Testis (tissue), 2 donors: ENCODE measurements at regions not wholly inside any gene's neighbourhood (a gene's known extent, or its start where the extent isn't known, plus 50 kb on each side); places are given as distances from the start of the nearest gene placed in this dataset.

Experiments
- DNase-seq: peaks from one replicate; pipeline ENCODE4 v3.0.0-alpha.2; 2019
- H3K27ac ChIP-seq, 2 donors: fragments of 200-600 bp; sonication (generic); one replicate each; pipeline ENCODE4 v1.5.1; 2019
- H3K27me3 ChIP-seq: fragments of 200-600 bp; sonication (generic); one replicate; pipeline ENCODE4 v1.5.1; 2019
- H3K36me3 ChIP-seq: fragments of 200-600 bp; sonication (generic); one replicate; pipeline ENCODE4 v1.5.1; 2017; ENCODE audit warnings: low read depth; ENCODE audit errors: missing control alignments
- H3K4me1 ChIP-seq: fragments of 200-600 bp; sonication (generic); one replicate; pipeline ENCODE4 v1.5.1; 2019
- H3K4me3 ChIP-seq, 2 donors: fragments of 200-600 bp; sonication (generic); one replicate each; pipeline ENCODE4 v1.5.1; 2017 to 2019
- H3K9me3 ChIP-seq: fragments of 200-600 bp; sonication (generic); one replicate; pipeline ENCODE4 v1.5.1; 2017
- CTCF ChIP-seq, 3 experiments: fragments of 450-650 bp in 2 of 3; fragments of 200-600 bp in 1 of 3; sonication (generic) in 1 of 3; IDR thresholded peaks; one replicate each; pipeline ENCODE4 v1.5.1; 2016 to 2019; ENCODE audit warnings: antibody characterized with exemption in 3 of 3, mild to moderate bottlenecking in 2 of 3, moderate library complexity in 1 of 3
- POLR2A ChIP-seq: fragments of 450-650 bp; IDR thresholded peaks from one replicate; pipeline ENCODE4 v1.6.1; 2017; ENCODE audit warnings: antibody characterized with exemption, mild to moderate bottlenecking, moderate library complexity
- WGBS, 2 donors: methylation state at CpG; one replicate each; pipeline ENCODE4 v1.1.5; 2018; 5-methylcytosine and 5-hydroxymethylcytosine counted together
- intact Hi-C: fragments of 100-400 bp; cut with DNase I; formaldehyde crosslinking; loops from one replicate; pipeline ENCODE4 v1.15.1; 2023; ENCODE audit warnings: low total_unique reads

- Histone ChIP-seq H3K4me1 (peaks cover 10% of the 10 kb centered on the region), H3K27me3 (no peaks in the 10 kb centered on the region), H3K4me3 (no peak overlapping the region), H3K9me3 (no peaks in the 10 kb centered on the region), H3K27ac (no peak overlapping the region), H3K36me3 (no peaks in the 10 kb centered on the region)
- intact Hi-C loops, result no loop called here
- DNase-seq, result no peak
- TF ChIP-seq POLR2A (no peak), CTCF (IDR thresholded peaks at IDR 0.05) (no peak)
- 90 to 94% methylated on average over 7 of the region's 7 CpGs for WGBS, 2 donors
Observed at GRCh38 chr2:120591572-120591971, 144.1 kb upstream of the GLI2 start.

- no peak overlapping the region for H3K27ac ChIP-seq
- H3K4me1 ChIP-seq, result peaks cover 8% of the 10 kb centered on the region
- 80% methylated on average over 10 of the region's 10 CpGs for WGBS, 2 donors
- H3K9me3 ChIP-seq, result no peaks in the 10 kb centered on the region
- H3K27me3 ChIP-seq, result no peaks in the 10 kb centered on the region
- no peaks in the 10 kb centered on the region for H3K36me3 ChIP-seq
- intact Hi-C loops, result no loop called here
- no peak for DNase-seq
- H3K4me3 ChIP-seq, result no peak overlapping the region
- TF ChIP-seq POLR2A (no peak), CTCF (IDR thresholded peaks at IDR 0.05) (no peak)
Observed at GRCh38 chr2:120592084-120592483, 143.6 kb upstream of the GLI2 start.

- Histone ChIP-seq H3K27me3 (no peaks in the 10 kb centered on the region), H3K27ac (no peak overlapping the region), H3K36me3 (no peaks in the 10 kb centered on the region), H3K4me1 (peaks cover 14% of the 10 kb centered on the region), H3K4me3 (no peak overlapping the region), H3K9me3 (no peaks in the 10 kb centered on the region)
- no peak for DNase-seq
- WGBS, 2 donors, result 93 to 94% methylated on average over 8 to 9 of the region's 9 CpGs
- intact Hi-C loops, result no loop called here
- no peak for TF ChIP-seq POLR2A
- no peak for TF ChIP-seq CTCF (IDR thresholded peaks at IDR 0.05)
Observed at GRCh38 chr2:120593921-120594686, 141.6 kb upstream of the GLI2 start.

GRCh38 chr2:120594856-120595685 lies 140.6 kb upstream of the GLI2 start:
- intact Hi-C loops, result no loop called here
- TF ChIP-seq POLR2A (no peak), CTCF (IDR thresholded peaks at IDR 0.05) (no peak)
- Histone ChIP-seq H3K27me3 (no peaks in the 10 kb centered on the region), H3K4me1 (peaks cover 14% of the 10 kb centered on the region), H3K4me3 (no peak overlapping the region), H3K9me3 (no peaks in the 10 kb centered on the region), H3K27ac (no peak overlapping the region), H3K36me3 (no peaks in the 10 kb centered on the region)
- 87 to 89% methylated on average over 7 to 8 of the region's 8 CpGs for WGBS, 2 donors
- DNase-seq, result no peak
